GM10248 (cell line): ENCODE measurements at regions not wholly inside any gene's neighbourhood (a gene's known extent, or its start where the extent isn't known, plus 50 kb on each side); places are given as distances from the start of the nearest gene placed in this dataset.

Experiments used
- CTCF ChIA-PET: fragments of 300-600 bp; sonication (Branson Sonifier 250); formaldehyde crosslinking; extraction: SDS; loops from one replicate; lab custom pipeline; 2021; ENCODE audit warnings: antibody characterized with exemption; lab: Yijun Ruan, JAX
- POLR2A ChIA-PET: fragments of 350-650 bp; sonication (Branson Sonifier 250); formaldehyde crosslinking; extraction: SDS; loops from one replicate; lab custom pipeline; 2020; ENCODE audit warnings: antibody characterized with exemption; lab: Yijun Ruan, JAX
- DNase-seq: peaks from one replicate; pipeline ENCODE4 v3.0.0; 2012; ENCODE audit errors: extremely low spot score
- TF ChIP-seq, protein P1 (sequence below): IDR thresholded peaks from 2 replicates; pipeline ENCODE4 v1.5.1; 2012; ENCODE audit warnings: mild to moderate bottlenecking, low read depth; ENCODE audit errors: extremely low read depth, missing control alignments, control extremely low read depth

DNA sequence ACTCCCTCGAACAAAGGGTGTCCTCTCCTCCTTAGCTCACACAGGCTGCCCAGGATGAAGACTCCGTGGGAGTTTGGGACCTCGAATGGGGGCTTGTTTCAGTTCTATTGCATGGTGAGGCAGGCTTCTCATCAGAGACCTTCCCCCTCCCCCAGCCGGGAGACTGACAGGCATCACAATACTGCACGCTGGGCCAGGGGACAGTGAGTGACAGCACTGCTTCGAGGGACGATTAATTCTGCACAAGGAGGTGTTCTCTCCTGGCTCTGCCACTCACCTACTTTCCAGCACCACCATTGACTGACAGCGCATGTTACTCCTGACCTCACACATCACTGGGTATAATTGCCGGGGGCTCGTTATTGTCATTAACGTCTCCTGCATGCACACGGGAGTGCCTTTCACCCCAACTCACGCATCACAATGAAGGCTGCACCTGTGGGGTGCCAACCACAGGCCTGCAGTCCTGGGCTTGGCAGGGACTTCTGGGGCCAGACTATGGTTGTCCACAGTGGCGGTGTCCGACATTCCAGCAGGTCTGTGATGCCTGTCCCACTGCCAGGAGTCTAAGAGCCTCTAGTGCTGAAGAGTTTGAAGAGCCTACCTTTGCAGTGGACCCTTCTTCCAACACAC lies 412.2 kb upstream of the TSHZ3 start:
- ChIA-PET POLR2A (no interaction called here), CTCF (no interaction called here)
- TF ChIP-seq, protein P1, sequence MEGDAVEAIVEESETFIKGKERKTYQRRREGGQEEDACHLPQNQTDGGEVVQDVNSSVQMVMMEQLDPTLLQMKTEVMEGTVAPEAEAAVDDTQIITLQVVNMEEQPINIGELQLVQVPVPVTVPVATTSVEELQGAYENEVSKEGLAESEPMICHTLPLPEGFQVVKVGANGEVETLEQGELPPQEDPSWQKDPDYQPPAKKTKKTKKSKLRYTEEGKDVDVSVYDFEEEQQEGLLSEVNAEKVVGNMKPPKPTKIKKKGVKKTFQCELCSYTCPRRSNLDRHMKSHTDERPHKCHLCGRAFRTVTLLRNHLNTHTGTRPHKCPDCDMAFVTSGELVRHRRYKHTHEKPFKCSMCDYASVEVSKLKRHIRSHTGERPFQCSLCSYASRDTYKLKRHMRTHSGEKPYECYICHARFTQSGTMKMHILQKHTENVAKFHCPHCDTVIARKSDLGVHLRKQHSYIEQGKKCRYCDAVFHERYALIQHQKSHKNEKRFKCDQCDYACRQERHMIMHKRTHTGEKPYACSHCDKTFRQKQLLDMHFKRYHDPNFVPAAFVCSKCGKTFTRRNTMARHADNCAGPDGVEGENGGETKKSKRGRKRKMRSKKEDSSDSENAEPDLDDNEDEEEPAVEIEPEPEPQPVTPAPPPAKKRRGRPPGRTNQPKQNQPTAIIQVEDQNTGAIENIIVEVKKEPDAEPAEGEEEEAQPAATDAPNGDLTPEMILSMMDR, result no peak
- DNase-seq, result no peak

GRCh38 chr19:31770223-31770622 lies 421.0 kb upstream of the TSHZ3 start:
- ChIA-PET CTCF (no interaction called here), POLR2A (no interaction called here)
- TF ChIP-seq, protein P1, result no peak
- DNase-seq, result no peak

DNA sequence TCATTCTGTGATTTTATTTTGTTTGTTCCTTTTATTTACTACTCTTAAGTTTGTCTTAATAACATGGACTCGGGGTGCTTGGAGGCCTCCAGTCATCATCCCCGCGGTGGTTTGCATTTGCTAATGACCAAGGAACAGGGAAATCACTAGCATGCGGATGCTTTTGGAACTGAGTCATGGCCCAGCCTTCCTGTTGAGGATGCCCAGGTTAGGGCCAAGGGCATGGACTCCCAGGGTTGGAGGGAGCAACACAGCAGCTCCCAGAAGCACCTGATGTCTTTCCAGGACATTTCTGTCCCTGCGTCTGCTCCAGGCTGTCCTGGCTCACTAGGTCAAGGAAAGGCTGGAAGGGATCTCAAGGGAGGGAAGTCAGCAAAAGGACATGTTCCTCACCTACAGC lies 423.7 kb upstream of the TSHZ3 start:
- CTCF ChIA-PET, result no interaction called here

DNA sequence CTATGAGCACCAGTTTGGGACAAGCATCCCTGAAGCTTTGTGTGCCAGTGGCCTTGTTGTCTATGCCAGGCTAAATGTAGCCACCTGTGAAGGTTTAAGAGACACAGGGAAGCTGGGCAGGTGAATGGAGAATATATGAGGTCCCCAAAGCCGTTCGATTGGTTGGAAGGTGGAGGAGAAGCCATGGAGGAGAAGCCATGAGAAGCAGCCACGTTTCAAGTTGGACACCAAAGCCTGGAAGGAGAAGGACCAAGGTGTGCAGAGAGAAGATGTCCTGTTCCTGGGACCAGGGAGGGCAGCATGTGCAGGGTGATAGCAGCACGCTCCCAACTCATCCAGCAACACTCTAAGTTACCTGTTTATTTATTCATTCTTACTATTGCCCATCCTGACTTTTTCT lies 432.3 kb upstream of the TSHZ3 start:
- POLR2A ChIA-PET, result no interaction called here
- CTCF ChIA-PET, result no interaction called here

More for the DNA sequence above, 423.7 kb upstream of the TSHZ3 start:
- POLR2A ChIA-PET, result no interaction called here
- TF ChIP-seq, protein P1, result no peak
- no peak for DNase-seq

DNA sequence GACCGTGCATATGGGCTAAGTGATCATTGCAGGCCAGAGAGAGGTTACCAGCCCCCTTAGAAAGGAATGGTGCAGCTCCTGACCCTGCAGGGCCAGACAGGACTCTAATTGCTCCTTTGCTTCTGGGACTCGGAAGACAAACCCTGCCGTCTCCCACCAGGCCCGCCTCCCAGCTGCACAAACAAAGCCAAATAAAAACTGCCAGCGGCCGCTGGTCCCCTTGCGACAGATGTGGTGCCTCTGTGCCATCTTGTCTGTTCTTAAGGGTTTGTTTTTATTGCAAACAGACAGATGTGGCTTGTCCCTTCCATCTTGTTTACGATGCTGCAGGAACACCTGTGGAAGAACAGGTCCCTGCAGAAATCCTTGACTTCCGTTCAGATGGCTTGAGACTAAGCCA lies 434.4 kb upstream of the TSHZ3 start:
- DNase-seq, result no peak
- ChIA-PET CTCF (no interaction called here), POLR2A (no interaction called here)
- TF ChIP-seq, protein P1, result no peak

More for the DNA sequence above, 432.3 kb upstream of the TSHZ3 start:
- no peak for DNase-seq
- TF ChIP-seq, protein P1, result no peak

DNA sequence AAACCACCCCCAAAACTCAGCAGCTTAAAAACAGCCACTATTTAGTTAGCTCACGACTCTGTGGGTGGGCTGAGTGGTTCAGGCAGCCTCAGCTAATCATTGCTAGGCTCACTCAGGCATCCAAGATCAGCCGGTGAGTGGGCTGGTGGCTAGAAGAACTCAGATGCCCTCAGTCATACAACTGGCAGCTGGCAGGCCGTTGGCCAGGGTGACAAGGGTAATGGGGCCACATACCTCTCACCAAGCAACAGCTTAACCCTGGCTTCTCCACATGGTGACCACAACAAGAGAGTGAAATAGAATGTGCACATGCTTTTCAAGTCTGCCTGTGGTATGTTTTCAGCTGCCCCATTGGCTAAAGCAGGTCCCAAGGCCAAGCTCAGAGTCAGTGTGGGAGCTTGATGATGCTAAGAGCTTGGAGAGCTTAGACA lies 435.4 kb upstream of the TSHZ3 start:
- CTCF ChIA-PET, result no interaction called here
- POLR2A ChIA-PET, result no interaction called here
- TF ChIP-seq, protein P1, result no peak
- DNase-seq, result no peak
